ENCODE measurements at regions not wholly inside any gene's neighbourhood (a gene's known extent, or its start where the extent isn't known, plus 50 kb on each side); places are given as distances from the start of the nearest gene placed in this dataset.

GRCh38 chr18:39596891-39597290 lies 2031.3 kb upstream of the CELF4 start:
- H3K9ac ChIP-seq (ENCODE audit: low read length), result no peak overlapping the region
- H3K27me3 ChIP-seq (ENCODE audit: low read length), result no peaks in the 10 kb centered on the region
- no peak overlapping the region for H2AFZ ChIP-seq (ENCODE audit: low read depth, low read length, severe bottlenecking)
- H3K36me3 ChIP-seq (ENCODE audit: low read length), result no peaks in the 10 kb centered on the region
- TF ChIP-seq EZH2phosphoT487 (conservative IDR thresholded peaks at IDR 0.05; ENCODE audit: low read length), result no peak
- TF ChIP-seq, protein P1, sequence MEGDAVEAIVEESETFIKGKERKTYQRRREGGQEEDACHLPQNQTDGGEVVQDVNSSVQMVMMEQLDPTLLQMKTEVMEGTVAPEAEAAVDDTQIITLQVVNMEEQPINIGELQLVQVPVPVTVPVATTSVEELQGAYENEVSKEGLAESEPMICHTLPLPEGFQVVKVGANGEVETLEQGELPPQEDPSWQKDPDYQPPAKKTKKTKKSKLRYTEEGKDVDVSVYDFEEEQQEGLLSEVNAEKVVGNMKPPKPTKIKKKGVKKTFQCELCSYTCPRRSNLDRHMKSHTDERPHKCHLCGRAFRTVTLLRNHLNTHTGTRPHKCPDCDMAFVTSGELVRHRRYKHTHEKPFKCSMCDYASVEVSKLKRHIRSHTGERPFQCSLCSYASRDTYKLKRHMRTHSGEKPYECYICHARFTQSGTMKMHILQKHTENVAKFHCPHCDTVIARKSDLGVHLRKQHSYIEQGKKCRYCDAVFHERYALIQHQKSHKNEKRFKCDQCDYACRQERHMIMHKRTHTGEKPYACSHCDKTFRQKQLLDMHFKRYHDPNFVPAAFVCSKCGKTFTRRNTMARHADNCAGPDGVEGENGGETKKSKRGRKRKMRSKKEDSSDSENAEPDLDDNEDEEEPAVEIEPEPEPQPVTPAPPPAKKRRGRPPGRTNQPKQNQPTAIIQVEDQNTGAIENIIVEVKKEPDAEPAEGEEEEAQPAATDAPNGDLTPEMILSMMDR (IDR thresholded peaks at IDR 0.05; ENCODE audit: insufficient read depth, low read length, poor library complexity, severe bottlenecking), result no peak
- H3K79me2 ChIP-seq (ENCODE audit: insufficient read depth, low read length), result no peaks in the 10 kb centered on the region
- no peaks in the 10 kb centered on the region for H3K9me3 ChIP-seq (ENCODE audit: insufficient read depth, low read length)
- no peaks in the 10 kb centered on the region for H4K20me1 ChIP-seq (ENCODE audit: low read depth, low read length)
- H3K4me2 ChIP-seq (ENCODE audit: low read depth, low read length, poor library complexity, severe bottlenecking), result no peak overlapping the region
- H3F3A ChIP-seq (ENCODE audit: insufficient read depth), result no peaks in the 10 kb centered on the region
- no peak overlapping the region for H3K27ac ChIP-seq (ENCODE audit: low read depth, low read length)
- H3K4me3 ChIP-seq (ENCODE audit: insufficient read depth, low read length, poor library complexity, severe bottlenecking), result no peak overlapping the region
- no peaks in the 10 kb centered on the region for H3K9me2 ChIP-seq (replicated peaks; ENCODE audit: insufficient read depth, low read length)

DNA sequence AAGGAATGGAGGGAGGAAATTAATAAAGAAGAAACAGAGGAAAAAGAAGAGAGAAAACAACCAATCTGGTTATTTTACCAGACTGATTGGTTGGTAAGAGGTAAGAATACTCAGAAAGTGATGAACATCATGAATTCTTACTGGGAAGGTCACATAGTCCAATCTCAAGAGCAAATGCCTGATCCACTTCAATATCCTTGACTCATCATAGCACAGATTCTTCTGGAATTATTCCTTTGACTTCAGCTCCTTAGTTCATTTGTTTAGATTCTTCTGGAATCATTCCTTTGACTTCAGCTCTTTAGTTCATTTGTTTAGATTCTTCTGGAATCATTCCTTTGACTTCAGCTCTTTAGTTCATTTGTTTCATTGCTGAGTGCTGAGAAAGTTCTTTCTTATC lies 2030.6 kb upstream of the CELF4 start:
- no peaks in the 10 kb centered on the region for H4K20me1 ChIP-seq (ENCODE audit: low read depth, low read length)
- no peaks in the 10 kb centered on the region for H3F3A ChIP-seq (ENCODE audit: insufficient read depth)
- H3K4me2 ChIP-seq (ENCODE audit: low read depth, low read length, poor library complexity, severe bottlenecking), result no peak overlapping the region

DNA sequence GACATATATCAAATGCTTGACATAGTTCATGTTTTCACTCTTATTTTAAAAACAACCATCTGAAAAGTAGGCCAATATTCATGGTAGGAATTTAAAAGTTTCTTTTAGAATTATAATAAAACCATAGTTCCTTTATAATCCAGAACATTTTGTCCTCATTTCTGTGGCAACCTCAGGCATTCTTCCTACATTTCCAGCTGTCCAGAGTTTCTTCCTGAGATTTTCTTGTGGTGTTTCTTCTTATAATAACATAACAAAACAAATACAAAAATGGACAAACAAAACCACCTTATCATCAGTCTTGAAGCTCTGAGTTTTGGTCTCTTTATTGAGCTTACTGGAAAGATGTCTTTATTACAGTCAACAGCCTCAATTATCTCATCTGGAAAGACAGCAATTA lies 2028.6 kb upstream of the CELF4 start:
- Histone ChIP-seq H3K9ac (ENCODE audit: low read length) (no peak overlapping the region), H2AFZ (ENCODE audit: low read depth, low read length, severe bottlenecking) (no peak overlapping the region), H3K9me2 (replicated peaks; ENCODE audit: insufficient read depth, low read length) (no peaks in the 10 kb centered on the region), H3F3A (ENCODE audit: insufficient read depth) (no peaks in the 10 kb centered on the region), H3K36me3 (ENCODE audit: low read length) (no peaks in the 10 kb centered on the region), H3K79me2 (ENCODE audit: insufficient read depth, low read length) (no peaks in the 10 kb centered on the region), H3K27ac (ENCODE audit: low read depth, low read length) (no peak overlapping the region), H4K20me1 (ENCODE audit: low read depth, low read length) (no peaks in the 10 kb centered on the region), H3K4me2 (ENCODE audit: low read depth, low read length, poor library complexity, severe bottlenecking) (no peak overlapping the region), H3K4me3 (ENCODE audit: insufficient read depth, low read length, poor library complexity, severe bottlenecking) (no peak overlapping the region), H3K9me3 (ENCODE audit: insufficient read depth, low read length) (no peaks in the 10 kb centered on the region), H3K27me3 (ENCODE audit: low read length) (no peaks in the 10 kb centered on the region)
- no peak for TF ChIP-seq EZH2phosphoT487 (conservative IDR thresholded peaks at IDR 0.05; ENCODE audit: low read length)
- TF ChIP-seq, protein P1 (IDR thresholded peaks at IDR 0.05; ENCODE audit: insufficient read depth, low read length, poor library complexity, severe bottlenecking), result no peak

More for the DNA sequence above, 2030.6 kb upstream of the CELF4 start:
- no peaks in the 10 kb centered on the region for H3K27me3 ChIP-seq (ENCODE audit: low read length)
- H3K36me3 ChIP-seq (ENCODE audit: low read length), result no peaks in the 10 kb centered on the region
- no peaks in the 10 kb centered on the region for H3K9me2 ChIP-seq (replicated peaks; ENCODE audit: insufficient read depth, low read length)
- no peak overlapping the region for H2AFZ ChIP-seq (ENCODE audit: low read depth, low read length, severe bottlenecking)
- H3K9ac ChIP-seq (ENCODE audit: low read length), result no peak overlapping the region
- no peak overlapping the region for H3K4me3 ChIP-seq (ENCODE audit: insufficient read depth, low read length, poor library complexity, severe bottlenecking)
- TF ChIP-seq, protein P1 (IDR thresholded peaks at IDR 0.05; ENCODE audit: insufficient read depth, low read length, poor library complexity, severe bottlenecking), result no peak
- TF ChIP-seq EZH2phosphoT487 (conservative IDR thresholded peaks at IDR 0.05; ENCODE audit: low read length), result no peak
- H3K9me3 ChIP-seq (ENCODE audit: insufficient read depth, low read length), result no peaks in the 10 kb centered on the region
- no peak overlapping the region for H3K27ac ChIP-seq (ENCODE audit: low read depth, low read length)
- no peaks in the 10 kb centered on the region for H3K79me2 ChIP-seq (ENCODE audit: insufficient read depth, low read length)

All from SU-DHL-6 (cell line).